ENCODE measurements at regions not wholly inside any gene's neighbourhood (a gene's known extent, or its start where the extent isn't known, plus 50 kb on each side); places are given as distances from the start of the nearest gene placed in this dataset.

DNA sequence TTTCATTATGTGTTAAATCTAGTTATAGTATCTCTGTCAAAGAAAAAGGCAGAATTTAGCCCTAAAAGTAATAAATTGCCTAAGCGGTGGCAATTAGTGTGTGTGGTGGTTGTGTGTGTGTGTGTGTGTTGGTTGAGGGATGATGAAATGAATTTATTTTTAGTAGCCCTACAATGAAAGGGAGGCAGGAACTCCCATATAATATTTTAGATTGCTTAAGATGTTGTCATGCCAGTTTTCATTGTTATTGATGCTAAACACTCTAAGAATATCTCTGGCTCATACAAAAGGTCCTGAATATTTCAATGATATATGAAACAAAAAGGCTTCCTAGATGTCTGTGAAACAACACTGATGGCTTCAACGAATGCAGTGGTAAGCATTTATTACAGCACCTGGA lies 140.6 kb upstream of the TBC1D5 start:
- FAIRE-seq: no peak
- Histone ChIP-seq H3K4me2 (no peak overlapping the region), H3K4me1 (no peaks in the 10 kb centered on the region), H3K9me3 (no peaks in the 10 kb centered on the region), H3K4me3 (no peak overlapping the region), H3K27ac (no peak overlapping the region)
- ATAC-seq: no peak
- 52% methylated on average over 2 of the region's 2 CpGs for WGBS (ENCODE audit: missing lambda C conversion rate)
- POLR2A ChIA-PET: no interaction called here
- TF ChIP-seq KDM1A (IDR thresholded peaks at IDR 0.05; ENCODE audit: low read depth) (no peak), CBX8 (IDR thresholded peaks at IDR 0.05) (0 out of 2 replicates have a peak, but pooled peaks have one; percentile 53)
- CTCF ChIA-PET: interaction anchor here (3.0 kb wide), 1 partner anchor 11 kb away, joined by 11 read pairs; no protein-coding TSS in a partner anchor
- DNase-seq (ENCODE audit: low read depth in 1 of 2, low spot score in 1 of 2): no peak

DNA sequence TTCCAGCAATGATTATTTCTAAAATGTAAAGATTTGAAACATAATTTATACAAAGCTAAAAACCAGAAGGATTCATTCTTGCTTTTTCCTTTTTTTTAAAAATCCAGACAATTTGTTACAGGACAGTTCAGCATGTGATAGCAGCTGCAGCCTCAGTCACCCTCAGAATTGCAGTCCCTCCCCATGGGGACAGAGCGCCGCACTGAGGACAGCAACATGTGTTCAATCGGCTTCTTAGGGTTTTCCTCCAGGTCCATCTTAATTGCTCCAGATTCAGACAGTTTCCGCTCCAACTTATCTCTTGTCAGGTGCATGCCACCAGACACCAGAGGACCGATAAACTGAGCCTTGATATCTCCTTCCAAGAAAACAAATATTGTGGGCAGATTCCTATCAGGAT lies 134.9 kb upstream of the TBC1D5 start:
- 72% methylated on average over 5 of the region's 5 CpGs for WGBS (ENCODE audit: missing lambda C conversion rate)
- ATAC-seq (no peak), FAIRE-seq (no peak), DNase-seq (ENCODE audit: low read depth in 1 of 2, low spot score in 1 of 2) (no peak)
- H3K27ac ChIP-seq: no peak overlapping the region
- POLR2A ChIA-PET: no interaction called here
- H3K4me2 ChIP-seq: no peak overlapping the region
- TF ChIP-seq, protein P1, sequence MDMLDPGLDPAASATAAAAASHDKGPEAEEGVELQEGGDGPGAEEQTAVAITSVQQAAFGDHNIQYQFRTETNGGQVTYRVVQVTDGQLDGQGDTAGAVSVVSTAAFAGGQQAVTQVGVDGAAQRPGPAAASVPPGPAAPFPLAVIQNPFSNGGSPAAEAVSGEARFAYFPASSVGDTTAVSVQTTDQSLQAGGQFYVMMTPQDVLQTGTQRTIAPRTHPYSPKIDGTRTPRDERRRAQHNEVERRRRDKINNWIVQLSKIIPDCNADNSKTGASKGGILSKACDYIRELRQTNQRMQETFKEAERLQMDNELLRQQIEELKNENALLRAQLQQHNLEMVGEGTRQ (IDR thresholded peaks at IDR 0.05): no peak
- TF ChIP-seq HEYL (CRISPR knock-in tag; IDR thresholded peaks at IDR 0.05) (no peak), JUNB (IDR thresholded peaks at IDR 0.05) (no peak), MYC (IDR thresholded peaks at IDR 0.05; ENCODE audit: borderline replicate concordance, low read length) (no peak), NFE2L2 (conservative IDR thresholded peaks at IDR 0.05; ENCODE audit: low read length) (no peak), PHF8 (IDR thresholded peaks at IDR 0.05; ENCODE audit: borderline replicate concordance, low read depth) (no peak), RAD21 (conservative IDR thresholded peaks at IDR 0.05 in 1 of 2, IDR thresholded peaks at IDR 0.05 in 1 of 2) (peak in 1 of 2 experiments; percentile 12; a peak in 1 of 5 replicates)
- TF ChIP-seq, protein P2, sequence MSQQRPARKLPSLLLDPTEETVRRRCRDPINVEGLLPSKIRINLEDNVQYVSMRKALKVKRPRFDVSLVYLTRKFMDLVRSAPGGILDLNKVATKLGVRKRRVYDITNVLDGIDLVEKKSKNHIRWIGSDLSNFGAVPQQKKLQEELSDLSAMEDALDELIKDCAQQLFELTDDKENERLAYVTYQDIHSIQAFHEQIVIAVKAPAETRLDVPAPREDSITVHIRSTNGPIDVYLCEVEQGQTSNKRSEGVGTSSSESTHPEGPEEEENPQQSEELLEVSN (IDR thresholded peaks at IDR 0.05; ENCODE audit: borderline replicate concordance, low read depth): no peak
- no peaks in the 10 kb centered on the region for H3K4me1 ChIP-seq
- H3K9me3 ChIP-seq: no peaks in the 10 kb centered on the region
- CTCF ChIA-PET: interaction anchor here (0.7 to 1.0 kb wide), 2 partner anchors 36 to 672 kb away, joined by 3 read pairs; no protein-coding TSS in a partner anchor
- H3K4me3 ChIP-seq: no peak overlapping the region

DNA sequence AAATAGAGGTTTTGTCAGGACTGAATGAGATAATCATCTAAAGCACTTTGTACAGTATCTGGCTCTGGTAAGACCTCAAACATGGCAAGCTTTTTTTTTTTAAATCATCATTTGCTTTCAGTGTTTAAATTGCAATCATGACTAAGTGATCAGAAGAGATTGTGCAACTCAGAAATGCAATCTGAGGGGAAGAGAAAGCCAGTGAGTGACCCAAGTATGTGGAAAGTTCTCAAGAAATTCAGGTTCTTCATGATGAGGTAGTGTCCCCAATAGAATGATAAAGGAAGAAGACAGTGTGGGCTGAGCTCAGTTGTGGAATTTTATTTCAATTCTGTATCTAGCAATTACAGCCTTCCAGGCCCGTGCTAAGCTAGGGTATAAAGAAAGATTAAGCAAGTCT lies 132.2 kb upstream of the TBC1D5 start:
- WGBS (ENCODE audit: missing lambda C conversion rate): 19% methylated on average over 1 of the region's 1 CpG
- CTCF ChIA-PET: no interaction called here
- H3K4me3 ChIP-seq: no peak overlapping the region
- TF ChIP-seq, protein P3, sequence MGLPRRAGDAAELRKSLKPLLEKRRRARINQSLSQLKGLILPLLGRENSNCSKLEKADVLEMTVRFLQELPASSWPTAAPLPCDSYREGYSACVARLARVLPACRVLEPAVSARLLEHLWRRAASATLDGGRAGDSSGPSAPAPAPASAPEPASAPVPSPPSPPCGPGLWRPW (IDR thresholded peaks at IDR 0.05): no peak
- TF ChIP-seq SREBF2 (IDR thresholded peaks at IDR 0.05) (no peak), NFE2L2 (conservative IDR thresholded peaks at IDR 0.05; ENCODE audit: low read length) (no peak), RFX5 (IDR thresholded peaks at IDR 0.05) (no peak), KDM1A (IDR thresholded peaks at IDR 0.05; ENCODE audit: low read depth) (no peak), MAFK (IDR thresholded peaks at IDR 0.05; ENCODE audit: partially characterized antibody) (no peak), ZFP36 (IDR thresholded peaks at IDR 0.05; ENCODE audit: borderline replicate concordance, partially characterized antibody) (no peak), EHMT2 (IDR thresholded peaks at IDR 0.05; ENCODE audit: low read depth) (no peak), ZSCAN20 (CRISPR knock-in tag; IDR thresholded peaks at IDR 0.05) (no peak), RCOR1 (IDR thresholded peaks at IDR 0.05; ENCODE audit: low read depth, low read length) (no peak), MYC (IDR thresholded peaks at IDR 0.05; ENCODE audit: borderline replicate concordance, low read length) (no peak), FOXS1 (CRISPR knock-in tag; IDR thresholded peaks at IDR 0.05) (no peak)
- TF ChIP-seq, protein P4, sequence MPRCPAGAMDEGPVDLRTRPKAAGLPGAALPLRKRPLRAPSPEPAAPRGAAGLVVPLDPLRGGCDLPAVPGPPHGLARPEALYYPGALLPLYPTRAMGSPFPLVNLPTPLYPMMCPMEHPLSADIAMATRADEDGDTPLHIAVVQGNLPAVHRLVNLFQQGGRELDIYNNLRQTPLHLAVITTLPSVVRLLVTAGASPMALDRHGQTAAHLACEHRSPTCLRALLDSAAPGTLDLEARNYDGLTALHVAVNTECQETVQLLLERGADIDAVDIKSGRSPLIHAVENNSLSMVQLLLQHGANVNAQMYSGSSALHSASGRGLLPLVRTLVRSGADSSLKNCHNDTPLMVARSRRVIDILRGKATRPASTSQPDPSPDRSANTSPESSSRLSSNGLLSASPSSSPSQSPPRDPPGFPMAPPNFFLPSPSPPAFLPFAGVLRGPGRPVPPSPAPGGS (IDR thresholded peaks at IDR 0.05): no peak
- TF ChIP-seq, protein P5, sequence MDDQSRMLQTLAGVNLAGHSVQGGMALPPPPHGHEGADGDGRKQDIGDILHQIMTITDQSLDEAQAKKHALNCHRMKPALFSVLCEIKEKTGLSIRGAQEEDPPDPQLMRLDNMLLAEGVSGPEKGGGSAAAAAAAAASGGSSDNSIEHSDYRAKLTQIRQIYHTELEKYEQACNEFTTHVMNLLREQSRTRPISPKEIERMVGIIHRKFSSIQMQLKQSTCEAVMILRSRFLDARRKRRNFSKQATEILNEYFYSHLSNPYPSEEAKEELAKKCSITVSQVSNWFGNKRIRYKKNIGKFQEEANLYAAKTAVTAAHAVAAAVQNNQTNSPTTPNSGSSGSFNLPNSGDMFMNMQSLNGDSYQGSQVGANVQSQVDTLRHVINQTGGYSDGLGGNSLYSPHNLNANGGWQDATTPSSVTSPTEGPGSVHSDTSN (IDR thresholded peaks at IDR 0.05): no peak
- TF ChIP-seq, protein P6, sequence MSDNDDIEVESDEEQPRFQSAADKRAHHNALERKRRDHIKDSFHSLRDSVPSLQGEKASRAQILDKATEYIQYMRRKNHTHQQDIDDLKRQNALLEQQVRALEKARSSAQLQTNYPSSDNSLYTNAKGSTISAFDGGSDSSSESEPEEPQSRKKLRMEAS (IDR thresholded peaks at IDR 0.05): no peak
- TF ChIP-seq, protein P7, sequence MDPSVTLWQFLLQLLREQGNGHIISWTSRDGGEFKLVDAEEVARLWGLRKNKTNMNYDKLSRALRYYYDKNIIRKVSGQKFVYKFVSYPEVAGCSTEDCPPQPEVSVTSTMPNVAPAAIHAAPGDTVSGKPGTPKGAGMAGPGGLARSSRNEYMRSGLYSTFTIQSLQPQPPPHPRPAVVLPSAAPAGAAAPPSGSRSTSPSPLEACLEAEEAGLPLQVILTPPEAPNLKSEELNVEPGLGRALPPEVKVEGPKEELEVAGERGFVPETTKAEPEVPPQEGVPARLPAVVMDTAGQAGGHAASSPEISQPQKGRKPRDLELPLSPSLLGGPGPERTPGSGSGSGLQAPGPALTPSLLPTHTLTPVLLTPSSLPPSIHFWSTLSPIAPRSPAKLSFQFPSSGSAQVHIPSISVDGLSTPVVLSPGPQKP (IDR thresholded peaks at IDR 0.05; ENCODE audit: low read depth, low read length): no peak
- TF ChIP-seq, protein P8, sequence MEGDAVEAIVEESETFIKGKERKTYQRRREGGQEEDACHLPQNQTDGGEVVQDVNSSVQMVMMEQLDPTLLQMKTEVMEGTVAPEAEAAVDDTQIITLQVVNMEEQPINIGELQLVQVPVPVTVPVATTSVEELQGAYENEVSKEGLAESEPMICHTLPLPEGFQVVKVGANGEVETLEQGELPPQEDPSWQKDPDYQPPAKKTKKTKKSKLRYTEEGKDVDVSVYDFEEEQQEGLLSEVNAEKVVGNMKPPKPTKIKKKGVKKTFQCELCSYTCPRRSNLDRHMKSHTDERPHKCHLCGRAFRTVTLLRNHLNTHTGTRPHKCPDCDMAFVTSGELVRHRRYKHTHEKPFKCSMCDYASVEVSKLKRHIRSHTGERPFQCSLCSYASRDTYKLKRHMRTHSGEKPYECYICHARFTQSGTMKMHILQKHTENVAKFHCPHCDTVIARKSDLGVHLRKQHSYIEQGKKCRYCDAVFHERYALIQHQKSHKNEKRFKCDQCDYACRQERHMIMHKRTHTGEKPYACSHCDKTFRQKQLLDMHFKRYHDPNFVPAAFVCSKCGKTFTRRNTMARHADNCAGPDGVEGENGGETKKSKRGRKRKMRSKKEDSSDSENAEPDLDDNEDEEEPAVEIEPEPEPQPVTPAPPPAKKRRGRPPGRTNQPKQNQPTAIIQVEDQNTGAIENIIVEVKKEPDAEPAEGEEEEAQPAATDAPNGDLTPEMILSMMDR (IDR thresholded peaks at IDR 0.05): no peak
- H3K4me2 ChIP-seq: no peak overlapping the region
- H3K9me3 ChIP-seq: no peaks in the 10 kb centered on the region
- POLR2A ChIA-PET: no interaction called here
- FAIRE-seq (no peak), DNase-seq (ENCODE audit: low read depth in 1 of 2, low spot score in 1 of 2) (no peak), ATAC-seq (no peak)
- no peak overlapping the region for H3K27ac ChIP-seq
- no peaks in the 10 kb centered on the region for H3K4me1 ChIP-seq

All from A549 (cell line).